Uterus (tissue), 2 donors: ENCODE measurements at regions not wholly inside any gene's neighbourhood (a gene's known extent, or its start where the extent isn't known, plus 50 kb on each side); places are given as distances from the start of the nearest gene placed in this dataset.

Experiments used
- POLR2A ChIP-seq, 2 donors: fragments of 450-650 bp; IDR thresholded peaks; one replicate each; pipeline ENCODE4 v1.6.1; 2016; ENCODE audit warnings: antibody characterized with exemption in 2 of 2, mild to moderate bottlenecking in 1 of 2, moderate library complexity in 1 of 2
- TF ChIP-seq, protein P1 (sequence below), 4 experiments: fragments of 200-600 bp in 2 of 4; fragments of 450-650 bp in 2 of 4; sonication (generic) in 2 of 4; IDR thresholded peaks; one replicate each; pipeline ENCODE4 v1.5.1; 2016 to 2019; ENCODE audit warnings: antibody characterized with exemption in 4 of 4, mild to moderate bottlenecking in 2 of 4, moderate library complexity in 1 of 4

DNA sequence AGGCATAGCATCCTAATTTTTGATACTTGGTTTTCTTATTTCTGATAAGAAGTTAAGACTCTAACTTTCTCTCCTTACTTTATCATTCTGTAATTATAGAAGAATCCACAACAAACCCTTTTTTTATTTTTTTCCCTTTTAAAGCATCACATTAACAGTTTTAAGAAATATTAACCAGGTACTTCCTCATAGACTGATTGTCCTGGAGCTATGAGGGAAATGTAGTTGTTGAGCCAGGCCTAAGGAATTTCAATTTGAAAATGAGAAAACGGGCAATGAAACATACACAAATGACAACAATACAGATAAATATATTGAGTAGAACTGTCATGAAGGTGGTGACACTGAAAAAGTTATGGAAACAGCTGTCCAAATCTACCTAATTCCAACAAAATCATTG, 569.0 kb downstream of the KCNA4 start:
- TF ChIP-seq, protein P1, sequence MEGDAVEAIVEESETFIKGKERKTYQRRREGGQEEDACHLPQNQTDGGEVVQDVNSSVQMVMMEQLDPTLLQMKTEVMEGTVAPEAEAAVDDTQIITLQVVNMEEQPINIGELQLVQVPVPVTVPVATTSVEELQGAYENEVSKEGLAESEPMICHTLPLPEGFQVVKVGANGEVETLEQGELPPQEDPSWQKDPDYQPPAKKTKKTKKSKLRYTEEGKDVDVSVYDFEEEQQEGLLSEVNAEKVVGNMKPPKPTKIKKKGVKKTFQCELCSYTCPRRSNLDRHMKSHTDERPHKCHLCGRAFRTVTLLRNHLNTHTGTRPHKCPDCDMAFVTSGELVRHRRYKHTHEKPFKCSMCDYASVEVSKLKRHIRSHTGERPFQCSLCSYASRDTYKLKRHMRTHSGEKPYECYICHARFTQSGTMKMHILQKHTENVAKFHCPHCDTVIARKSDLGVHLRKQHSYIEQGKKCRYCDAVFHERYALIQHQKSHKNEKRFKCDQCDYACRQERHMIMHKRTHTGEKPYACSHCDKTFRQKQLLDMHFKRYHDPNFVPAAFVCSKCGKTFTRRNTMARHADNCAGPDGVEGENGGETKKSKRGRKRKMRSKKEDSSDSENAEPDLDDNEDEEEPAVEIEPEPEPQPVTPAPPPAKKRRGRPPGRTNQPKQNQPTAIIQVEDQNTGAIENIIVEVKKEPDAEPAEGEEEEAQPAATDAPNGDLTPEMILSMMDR (IDR thresholded peaks at IDR 0.05) = no peak
- TF ChIP-seq POLR2A (IDR thresholded peaks at IDR 0.05) = no peak
